ENCODE measurements at regions not wholly inside any gene's neighbourhood (a gene's known extent, or its start where the extent isn't known, plus 50 kb on each side); places are given as distances from the start of the nearest gene placed in this dataset.

DNA sequence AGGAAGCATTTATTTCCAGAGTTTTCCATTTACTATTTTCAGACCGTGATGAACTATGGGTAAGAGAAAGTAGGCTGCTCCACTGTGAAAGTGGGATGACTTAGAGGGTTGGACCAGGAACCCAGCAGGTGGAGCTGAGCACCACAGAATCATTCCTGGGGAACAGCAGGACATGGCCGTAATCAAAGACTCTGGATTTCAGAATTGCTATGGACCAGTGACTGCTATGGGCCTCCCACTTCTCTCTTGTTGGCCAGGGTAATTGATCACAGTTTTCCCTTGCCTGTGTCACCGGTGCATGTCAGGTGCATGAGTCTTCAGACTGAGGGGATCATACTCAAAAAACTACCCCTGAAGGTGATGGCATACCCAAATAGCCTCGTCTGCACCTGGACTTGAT lies 90.6 kb upstream of the GPC1 start:
- TF ChIP-seq, protein P1, sequence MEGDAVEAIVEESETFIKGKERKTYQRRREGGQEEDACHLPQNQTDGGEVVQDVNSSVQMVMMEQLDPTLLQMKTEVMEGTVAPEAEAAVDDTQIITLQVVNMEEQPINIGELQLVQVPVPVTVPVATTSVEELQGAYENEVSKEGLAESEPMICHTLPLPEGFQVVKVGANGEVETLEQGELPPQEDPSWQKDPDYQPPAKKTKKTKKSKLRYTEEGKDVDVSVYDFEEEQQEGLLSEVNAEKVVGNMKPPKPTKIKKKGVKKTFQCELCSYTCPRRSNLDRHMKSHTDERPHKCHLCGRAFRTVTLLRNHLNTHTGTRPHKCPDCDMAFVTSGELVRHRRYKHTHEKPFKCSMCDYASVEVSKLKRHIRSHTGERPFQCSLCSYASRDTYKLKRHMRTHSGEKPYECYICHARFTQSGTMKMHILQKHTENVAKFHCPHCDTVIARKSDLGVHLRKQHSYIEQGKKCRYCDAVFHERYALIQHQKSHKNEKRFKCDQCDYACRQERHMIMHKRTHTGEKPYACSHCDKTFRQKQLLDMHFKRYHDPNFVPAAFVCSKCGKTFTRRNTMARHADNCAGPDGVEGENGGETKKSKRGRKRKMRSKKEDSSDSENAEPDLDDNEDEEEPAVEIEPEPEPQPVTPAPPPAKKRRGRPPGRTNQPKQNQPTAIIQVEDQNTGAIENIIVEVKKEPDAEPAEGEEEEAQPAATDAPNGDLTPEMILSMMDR (IDR thresholded peaks at IDR 0.05) = no peak
- TF ChIP-seq POLR2A (IDR thresholded peaks at IDR 0.05; ENCODE audit: low read depth) = no peak
